HG03460 (cell line): ENCODE measurements at regions not wholly inside any gene's neighbourhood (a gene's known extent, or its start where the extent isn't known, plus 50 kb on each side); places are given as distances from the start of the nearest gene placed in this dataset.

Experiments
- ATAC-seq: cut with Tn5 transposase; IDR thresholded peaks from one replicate; pipeline ENCODE4 v1.9.1; 2021; ENCODE audit not compliant: unreplicated experiment

DNA sequence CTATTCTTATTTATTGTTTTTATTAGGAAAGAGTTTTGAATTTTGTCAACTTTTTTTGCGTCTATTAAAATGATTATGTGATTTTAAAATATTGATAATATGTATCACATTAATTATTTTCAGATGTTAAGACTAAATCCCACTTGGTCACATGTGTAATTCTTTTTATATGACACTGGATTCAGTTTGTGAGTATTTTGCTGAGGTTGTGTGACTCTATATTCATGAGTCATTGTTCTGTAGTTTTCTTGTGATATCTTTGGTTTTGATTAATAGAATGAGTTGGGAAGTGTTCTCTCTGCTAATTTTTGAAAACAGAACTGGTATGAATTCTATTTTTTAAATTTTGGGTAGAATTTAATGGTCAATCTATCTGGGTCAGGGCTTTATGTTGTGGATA, 317.9 kb downstream of the ETS1 start:
- no peak for ATAC-seq

DNA sequence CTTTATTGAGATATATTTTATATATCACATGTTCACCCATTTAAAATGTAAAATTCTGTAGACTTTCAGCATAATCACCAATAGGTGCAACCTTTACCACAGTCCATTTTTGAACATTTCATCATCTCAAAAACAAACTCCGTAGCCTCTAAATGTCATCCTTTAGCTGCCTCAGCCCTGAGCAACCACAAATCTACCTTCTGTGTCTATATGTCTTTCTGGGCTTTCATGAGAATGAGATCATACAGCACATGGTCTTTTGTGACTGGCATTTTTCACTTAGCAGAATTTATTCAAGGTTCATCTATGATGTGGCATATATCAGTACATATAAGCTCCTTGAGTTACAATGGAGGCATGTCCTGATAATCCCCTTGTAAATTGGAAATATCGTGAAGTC, 320.5 kb downstream of the ETS1 start:
- ATAC-seq = no peak

DNA sequence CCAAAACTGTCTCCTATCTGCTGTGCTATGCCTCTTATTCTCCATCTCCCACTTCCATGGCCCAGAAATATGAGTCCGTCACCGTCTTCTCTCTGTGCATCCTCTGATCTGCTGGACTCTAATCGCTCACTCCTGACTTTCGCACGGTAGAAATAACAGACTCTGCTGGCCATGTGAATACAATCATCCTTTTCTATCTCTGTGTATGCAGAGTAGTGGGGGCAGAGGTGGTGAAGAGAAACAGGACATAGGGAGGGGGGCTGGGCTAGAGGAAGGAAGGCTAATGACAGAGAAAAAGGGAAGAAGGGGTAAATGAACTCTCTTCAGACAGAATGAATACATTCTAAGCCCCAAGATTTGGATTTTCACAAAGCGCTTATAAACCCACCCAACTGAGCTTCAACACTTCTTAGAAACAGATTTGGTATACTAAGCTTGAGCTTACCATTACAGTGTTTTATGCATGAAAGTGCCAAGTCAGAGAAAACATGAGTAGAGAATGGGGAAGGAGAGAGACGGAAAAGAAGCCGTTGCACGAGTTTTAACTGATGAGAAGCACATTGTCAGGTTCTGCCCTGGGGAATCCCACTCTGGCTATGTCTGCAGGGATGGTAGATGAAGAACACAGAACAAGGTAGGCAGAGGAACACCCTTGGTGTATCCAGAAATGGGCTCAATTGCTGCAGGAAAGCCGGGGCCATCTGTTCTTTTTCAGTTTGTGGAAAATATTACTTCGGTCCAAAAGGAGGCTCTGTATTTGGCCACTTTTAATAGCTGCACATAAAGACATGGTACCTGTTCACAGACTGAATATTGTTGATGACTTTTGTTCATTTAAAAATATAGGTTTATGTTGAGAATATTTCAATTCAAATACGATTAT, 324.7 kb downstream of the ETS1 start:
- no peak for ATAC-seq

DNA sequence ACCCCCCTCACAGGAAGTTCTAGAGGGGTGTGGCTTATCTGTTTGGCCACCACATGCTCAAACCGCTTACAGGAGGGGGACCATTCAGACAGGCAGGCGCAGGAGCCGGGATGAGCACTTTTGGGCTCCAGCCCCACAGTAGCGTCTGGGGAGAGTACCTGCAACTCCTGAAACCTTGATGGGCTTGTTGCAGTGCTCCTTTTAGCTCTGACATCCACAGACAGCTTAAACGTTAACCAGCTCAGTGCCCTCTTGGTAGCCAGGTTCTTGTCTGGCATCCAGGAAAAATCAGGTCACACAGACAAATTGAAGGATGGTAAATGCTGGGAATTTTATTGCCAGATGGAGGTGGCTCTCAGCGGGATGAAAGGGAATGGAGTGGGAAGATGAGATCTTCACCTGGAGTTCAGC, 326.3 kb downstream of the ETS1 start:
- no peak for ATAC-seq

DNA sequence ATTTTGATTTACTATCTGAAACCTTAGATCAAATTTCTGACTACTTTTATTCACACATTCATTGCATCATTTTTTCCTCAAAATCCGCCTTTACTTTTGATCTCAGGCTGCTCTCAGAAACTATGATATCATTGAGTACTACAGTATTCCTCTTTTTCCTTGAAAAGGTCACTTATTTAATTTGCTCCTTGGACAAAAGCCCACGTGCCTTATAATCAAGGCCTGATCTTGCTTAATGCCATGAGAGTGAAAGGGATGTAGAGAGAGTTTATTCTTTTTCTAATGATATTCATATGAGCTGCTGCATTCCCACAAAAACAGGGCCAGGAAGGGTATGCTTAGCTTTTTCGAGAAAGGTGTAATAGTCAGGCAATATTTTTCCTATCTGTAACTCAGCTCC, 327.0 kb downstream of the ETS1 start:
- no peak for ATAC-seq

DNA sequence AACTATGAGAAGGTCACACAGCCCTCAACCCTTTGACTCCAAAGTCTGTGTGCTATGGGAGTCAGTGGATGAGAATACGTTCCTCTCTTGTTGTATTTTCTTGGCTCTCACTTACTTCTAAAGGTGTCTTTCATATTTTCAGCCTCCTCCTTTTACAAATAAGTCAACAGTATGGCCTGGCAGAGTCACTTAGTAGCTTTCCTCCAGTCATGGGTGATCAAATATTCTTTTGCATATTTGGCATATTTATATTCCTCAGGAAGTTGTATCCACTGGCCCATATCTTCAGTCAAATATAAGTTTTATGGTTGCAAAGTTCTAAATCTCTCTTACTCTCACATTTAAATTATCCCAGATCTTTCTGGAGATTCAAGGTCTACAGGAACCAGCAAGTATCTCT, 327.5 kb downstream of the ETS1 start:
- no peak for ATAC-seq

DNA sequence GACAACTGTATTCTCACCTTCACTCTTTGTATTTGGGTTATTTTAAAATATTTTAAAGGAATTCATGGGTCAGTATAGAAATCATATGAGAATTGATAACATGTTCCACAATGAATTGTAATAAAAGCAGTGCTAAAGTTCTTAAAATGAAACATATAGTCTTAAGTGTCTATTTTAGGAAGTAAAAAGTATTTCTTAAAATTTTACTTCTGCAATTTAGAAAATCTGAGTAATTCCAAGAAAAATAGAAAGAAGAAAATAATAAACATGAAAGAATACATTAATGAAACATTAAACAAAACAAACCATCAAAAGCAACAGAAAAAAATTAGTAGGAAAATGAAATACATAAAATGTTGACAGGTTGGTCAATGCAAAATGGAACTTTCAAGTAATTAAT, 332.4 kb downstream of the ETS1 start:
- no peak for ATAC-seq

DNA sequence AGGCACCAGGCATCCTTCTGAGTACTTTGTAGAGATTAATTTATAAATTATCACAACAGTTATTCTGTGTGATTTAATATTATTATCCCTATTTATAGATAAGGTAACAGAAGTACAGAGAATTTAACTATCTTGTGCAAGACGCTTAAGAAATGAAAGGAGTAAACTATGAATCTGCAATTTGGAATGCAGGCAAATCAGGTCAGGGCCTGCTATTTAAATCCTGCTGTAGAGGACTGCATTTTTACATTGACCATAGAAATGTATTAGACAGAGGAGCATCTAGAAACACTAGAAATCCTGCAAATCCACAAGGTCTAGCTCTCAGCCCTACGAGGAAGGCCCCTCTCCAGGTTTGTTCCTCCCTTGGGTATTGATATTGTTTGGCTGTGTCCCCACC, 336.2 kb downstream of the ETS1 start:
- ATAC-seq = no peak

DNA sequence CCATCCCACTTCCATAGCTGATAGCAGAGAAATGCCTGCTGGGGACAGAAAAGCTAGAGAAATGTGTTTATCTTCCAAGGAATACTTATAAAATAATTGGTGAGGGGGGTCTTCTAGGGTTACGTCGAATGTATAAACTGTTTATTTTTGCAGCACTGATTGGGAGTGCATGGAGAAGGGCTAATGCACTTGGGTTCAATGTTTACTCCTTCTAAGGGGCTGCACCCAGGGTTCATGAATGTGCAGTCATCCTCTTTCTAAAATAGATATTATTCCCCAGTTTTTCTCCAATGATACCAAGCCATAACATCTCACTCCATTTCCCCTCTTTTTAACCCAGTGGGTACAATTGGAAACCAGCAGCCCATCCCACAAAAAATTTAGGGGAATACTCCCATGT, 336.9 kb downstream of the ETS1 start:
- ATAC-seq = no peak

DNA sequence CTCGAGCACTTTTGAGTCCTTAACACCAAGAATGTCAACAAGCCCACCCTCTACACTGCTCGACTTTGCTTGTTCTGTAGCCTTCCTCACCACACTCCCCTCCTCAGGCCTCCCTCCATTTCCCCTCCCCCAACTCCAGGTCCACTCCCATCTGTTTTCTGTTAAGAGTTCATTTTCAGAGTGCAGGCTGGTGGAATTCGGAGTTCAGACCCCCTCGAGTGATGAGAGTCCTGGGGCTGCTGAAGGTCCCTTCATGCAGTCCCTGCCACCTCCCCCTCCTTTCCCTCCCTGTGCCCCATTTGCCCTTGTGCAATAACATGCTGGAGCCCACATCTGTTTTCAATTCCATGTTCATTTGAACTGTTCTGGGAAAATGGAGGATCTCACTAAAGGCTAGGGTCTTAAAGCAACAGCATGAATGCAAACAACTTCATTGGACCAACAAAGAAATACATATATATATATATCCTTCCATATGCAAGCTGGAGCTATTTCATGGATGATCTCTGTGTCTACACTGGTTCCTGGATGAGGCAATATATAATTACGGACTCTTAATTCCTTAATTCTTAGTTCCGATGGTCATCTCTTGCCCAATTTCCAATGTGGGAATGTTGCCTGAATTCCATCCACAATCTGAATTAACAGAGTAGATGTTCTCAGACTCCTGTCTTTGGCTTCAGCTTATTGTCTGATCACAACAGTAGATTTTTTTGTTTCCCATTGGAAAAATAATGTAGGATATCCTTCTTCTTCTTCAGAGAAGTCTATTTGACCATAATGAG, 340.4 kb downstream of the ETS1 start:
- ATAC-seq = no peak

DNA sequence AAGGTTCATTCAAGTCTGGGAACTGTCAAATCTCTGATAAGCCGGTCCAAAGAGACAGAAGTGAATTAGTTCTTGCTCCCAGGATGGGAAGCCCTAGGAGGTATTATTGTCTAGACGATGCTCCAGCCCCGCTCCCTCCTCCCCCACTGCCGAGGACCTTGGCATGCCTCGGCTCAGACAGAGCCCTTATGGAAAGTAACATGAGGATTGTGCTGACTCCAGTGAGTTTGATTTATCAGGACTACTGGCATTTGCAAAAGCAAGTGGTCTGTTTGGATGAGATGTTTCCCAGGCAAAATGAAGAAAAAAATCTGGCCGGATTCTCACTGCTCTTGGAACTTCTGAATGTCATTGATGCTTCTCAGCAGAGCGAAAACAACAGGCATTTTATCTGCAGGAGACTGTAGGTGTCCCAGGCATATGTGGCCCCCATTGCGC, 341.0 kb downstream of the ETS1 start:
- no peak for ATAC-seq

DNA sequence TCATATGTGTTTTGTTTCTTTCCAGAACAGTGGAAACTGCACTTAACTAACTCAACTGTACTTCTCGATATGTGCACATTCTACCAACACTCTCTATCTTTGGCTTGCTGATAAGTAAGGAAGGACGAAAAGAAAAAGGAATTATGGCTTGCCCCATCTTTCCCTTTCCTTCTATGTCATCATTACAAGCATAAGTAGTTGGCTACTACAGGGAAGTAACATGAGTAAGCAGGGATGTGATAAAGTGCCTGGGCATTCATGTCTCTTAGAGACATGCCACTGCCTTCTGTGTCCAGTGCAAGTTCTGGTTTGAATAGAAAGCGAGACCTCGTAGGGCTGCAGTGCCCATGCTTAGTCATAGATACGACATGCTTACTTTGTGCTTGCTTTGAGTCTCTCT, 342.5 kb downstream of the ETS1 start:
- ATAC-seq = no peak

DNA sequence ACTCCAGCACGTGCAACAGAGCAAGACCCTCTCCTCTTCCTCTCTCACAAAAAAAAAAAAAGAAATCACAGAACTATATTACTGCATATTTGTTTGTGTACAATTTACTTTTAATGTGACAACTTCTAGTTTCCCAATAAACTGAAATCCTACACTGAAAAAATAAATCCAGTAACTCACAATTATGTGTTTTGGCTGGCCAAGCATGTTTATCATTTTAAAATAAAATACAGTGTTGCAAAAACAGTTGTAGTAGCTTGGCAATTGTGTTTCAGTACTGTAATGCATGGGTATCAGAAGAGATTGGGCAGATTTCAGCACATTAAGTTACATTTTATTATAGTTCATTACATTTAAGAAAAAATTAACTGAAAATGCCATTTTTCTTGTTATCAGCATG, 344.9 kb downstream of the ETS1 start:
- no peak for ATAC-seq

DNA sequence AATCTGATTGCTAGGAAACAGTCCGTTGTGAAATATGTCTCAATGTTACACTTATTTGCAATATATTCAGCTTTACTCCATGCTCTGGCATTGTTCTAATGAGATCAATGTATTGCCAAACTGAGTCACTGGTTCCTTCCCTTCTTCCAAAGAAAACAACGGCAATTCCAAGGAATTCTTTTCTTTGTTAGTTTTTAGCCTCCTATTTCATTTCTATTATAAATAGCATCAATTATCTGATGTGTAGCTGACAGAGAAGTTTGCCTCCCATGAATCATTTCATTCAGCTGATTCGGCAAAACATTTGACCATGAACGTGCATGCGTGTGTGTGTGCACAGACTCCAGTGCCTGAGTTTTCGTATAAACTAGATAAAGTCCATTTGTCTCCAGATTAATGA, 346.8 kb downstream of the ETS1 start:
- ATAC-seq = no peak

DNA sequence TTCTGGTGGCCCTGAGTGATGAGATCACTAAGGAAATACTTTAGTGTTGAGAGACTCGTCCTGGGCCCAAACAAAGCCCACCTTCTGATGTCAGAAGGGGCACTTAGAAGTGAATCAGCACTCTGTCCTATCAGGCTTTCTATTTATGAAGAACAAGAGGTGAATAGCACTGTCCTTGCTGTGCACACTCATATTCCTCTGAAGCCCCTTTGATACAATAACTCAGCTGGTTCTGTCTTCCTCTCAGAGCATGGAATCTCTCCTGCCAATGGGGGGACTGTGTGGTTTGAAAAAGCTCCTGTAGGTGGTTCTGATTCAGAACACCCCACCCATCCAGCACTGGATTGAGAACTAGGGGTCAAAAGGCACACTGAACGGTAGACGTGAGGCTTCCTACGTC, 348.1 kb downstream of the ETS1 start:
- ATAC-seq = no peak

DNA sequence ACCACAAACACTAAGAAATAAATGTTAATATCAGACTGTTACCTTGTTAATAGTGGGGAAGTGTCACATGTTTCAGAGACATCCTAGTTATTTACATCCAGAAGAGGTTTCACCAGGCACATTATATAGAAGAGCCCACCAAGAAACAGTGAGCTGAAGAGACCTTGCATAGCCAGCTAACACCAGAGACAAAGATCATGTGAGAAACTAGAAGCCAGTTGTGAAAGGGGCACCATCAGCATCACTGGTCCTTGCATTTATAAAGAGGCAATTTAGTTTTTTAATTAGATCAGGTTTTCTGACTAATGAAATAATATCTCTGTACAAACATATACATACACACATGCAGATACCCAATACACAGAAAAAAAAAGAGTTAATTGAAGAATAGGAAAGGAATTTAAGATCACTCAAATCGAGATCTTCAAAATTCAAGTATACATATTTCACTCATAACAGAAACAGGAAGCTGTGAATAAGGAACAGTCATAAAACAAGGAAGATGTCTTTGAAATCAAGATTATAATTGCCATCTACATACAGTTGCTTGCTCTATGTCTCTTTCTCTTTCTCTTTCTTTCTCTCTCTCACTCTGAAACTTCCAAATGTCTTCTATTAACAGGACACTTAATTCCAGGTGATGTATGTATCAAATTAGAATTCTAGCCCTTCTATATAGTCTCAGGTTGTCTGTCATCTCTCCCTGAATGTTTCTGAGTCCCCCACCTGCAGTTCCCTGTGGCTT, 348.7 kb downstream of the ETS1 start:
- ATAC-seq = no peak

DNA sequence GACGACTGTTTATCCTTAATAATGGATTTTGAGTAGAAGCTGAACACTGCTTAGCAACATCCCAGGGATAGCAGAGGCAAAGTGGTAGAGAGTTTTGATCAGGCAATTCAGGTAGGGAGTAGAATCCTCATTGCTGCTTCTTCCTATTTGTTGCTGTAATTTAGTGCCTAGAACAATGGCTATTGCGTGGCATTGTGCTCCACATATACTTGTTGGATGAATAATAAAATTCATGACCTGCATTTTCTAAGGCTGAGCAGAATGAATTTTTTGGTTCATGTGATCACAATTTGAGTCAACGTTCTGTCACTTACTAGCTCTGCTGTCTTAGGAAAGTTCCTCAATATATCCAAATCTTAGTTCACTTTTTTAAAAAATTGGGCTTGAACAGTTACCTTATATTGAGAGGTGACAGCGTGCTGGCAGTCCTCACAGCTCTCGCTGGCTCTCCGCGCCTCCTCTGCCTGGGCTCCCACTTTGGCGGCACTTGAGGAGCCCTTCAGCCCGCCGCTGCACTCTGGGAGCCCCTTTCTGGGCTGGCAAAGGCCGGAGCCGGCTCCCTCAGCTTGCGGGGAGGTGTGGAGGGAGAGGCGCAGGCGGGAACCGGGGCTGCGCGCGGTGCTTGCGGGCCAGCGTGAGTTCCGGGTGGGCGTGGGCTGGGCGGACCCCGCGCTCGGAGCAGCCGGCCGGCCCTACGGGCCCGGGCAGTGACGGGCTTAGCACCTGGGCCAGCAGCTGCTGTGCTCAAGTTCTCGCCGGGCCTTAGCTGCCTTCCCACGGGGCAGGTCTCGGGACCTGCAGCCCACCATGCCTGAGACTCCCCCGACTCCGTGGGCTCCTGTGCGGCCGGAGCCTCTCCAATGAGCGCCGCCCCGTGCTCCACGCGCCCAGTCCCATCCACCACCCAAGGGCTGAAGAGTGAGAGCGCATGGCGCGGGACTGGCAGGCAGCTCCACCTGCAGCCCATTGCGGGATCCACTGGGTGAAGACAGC, 350.6 kb downstream of the ETS1 start:
- no peak for ATAC-seq

DNA sequence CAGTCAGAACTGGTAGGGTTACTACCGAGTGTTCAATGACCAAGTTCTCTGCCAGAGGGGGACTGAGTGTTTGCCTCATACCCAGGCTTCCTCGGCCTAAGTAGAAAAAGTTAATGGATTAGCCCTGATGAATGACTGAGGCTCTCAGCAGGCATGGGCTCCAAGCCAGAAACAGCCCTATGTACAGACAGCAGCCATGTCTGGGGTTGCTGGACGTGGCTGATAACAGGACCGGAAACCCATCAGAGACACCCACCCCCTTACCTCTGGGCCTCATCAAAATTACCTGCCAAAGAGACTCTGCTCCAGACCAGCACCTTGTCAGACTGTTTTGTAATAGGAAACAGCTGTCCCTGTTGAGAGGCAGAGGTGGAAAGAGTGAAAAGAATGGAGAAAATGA, 351.4 kb downstream of the ETS1 start:
- no peak for ATAC-seq

DNA sequence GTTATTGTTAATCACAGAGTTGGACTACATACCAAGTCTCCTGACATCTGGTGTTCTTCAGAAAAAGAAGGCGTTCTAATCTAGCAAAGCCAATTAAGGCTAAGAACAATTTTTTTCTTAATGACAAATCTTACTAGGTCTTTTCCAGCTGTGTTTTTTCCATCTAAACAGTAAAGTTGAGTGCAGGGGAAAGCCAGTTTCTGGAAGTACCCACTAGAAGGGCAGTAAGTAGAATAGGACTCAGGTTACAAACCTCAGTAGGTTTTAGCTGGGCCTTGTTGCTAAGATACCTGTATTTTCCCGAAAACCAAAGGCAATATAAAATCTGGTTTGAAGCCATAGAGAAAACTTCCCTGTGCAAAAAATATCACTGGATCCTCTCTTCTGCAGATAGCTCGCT, 351.9 kb downstream of the ETS1 start:
- ATAC-seq = no peak

DNA sequence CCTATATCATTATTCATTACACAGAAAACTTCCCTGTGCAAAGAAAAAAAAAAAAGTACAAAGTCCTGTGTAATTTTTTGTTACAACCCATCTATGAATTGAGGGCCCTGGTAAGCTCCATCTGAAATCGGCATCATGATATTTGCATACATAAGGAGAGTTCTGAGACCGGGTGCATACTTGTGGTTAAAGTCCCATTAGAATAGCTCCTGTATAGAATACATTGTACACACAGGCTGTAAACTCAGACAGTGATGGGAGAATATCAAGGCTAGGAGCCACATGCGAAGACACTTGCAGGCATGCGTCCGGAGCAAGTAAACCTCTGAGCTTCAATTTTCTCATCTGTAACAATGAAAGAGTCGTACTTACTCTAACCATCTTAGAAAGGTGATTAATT, 353.2 kb downstream of the ETS1 start:
- ATAC-seq = no peak
